Stimulated activated CD4-positive, alpha-beta T cell treated with anti-CD3 and anti-CD28 coated beads, TNF-alpha, amount 100 ng/mL, for 1 hour (primary cell): ENCODE measurements at regions not wholly inside any gene's neighbourhood (a gene's known extent, or its start where the extent isn't known, plus 50 kb on each side); places are given as distances from the start of the nearest gene placed in this dataset.
"Not testable (repeated sequence)": the region's sequence is repeated elsewhere in the genome, so short reads cannot be mapped to it uniquely, and the experiment has no call there.

Source experiments
- DNase-seq, 3 donors: peaks; one replicate each; pipeline ENCODE4 v3.0.0-alpha.2; 2020; ENCODE audit warnings: low read depth in 3 of 3, low spot score in 1 of 3

DNA sequence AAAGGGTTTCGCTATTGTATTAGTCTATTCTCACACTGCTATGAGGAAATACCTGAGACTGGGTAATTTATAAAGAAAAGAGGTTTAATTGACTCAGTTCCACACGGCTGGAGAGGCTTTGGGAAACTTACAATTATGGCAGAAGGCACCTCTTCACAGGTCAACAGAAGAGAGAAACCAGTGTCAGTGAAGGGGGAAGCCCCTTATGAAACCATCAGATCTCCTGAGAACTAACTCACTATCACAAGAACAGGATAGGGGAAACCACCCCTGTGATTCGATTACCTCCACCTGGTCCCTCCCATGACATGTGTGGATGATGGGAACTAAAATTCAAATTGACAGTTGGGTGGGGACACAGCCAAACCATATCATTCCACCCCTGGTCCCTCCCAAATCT lies 589.5 kb downstream of the CENPC start:
- DNase-seq, result no peak

DNA sequence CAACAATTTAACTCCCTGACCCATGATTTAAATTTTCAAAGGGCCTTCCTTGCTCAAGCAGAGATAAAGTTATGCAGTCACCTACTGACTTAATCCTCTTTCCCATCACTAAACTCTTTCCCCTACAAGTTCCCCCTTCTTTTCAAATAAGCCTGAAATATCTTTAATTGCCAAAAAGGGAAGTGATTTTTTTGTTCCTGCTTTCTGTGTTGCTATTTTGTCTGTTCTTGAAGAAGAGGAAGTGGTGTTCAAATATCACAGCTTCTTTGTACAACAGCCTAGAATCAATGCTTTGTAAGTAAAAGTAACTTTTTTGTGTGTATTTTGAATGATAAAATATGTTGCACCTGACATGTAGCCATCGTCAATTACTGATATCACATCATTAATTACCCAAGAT lies 595.9 kb downstream of the CENPC start:
- no peak for DNase-seq

- DNase-seq, result no peak
Observed at GRCh38 chr4:66946761-66947160, 598.5 kb downstream of the CENPC start.

- DNase-seq, result no peak
Observed at GRCh38 chr4:66943112-66943511, 602.2 kb downstream of the CENPC start.

DNA sequence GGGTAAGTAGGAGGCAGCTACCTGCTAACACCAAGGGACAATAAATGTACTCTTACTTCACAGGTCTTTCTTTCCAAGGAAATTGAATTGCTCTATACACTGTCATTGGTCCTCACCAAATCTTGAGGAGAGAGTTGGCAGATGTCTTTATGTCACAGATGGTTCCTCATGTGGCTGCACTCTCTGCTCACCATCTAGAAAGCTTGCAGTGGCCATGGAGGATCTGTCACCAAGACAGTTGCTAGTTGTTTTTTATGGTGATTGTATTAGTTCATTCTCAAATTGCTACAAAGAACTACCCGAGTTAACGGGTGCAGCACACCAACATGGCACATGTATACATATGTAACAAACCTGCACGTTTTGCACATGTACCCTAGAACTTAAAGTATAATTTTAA lies 613.3 kb downstream of the CENPC start:
- DNase-seq, result not testable (repeated sequence)

DNA sequence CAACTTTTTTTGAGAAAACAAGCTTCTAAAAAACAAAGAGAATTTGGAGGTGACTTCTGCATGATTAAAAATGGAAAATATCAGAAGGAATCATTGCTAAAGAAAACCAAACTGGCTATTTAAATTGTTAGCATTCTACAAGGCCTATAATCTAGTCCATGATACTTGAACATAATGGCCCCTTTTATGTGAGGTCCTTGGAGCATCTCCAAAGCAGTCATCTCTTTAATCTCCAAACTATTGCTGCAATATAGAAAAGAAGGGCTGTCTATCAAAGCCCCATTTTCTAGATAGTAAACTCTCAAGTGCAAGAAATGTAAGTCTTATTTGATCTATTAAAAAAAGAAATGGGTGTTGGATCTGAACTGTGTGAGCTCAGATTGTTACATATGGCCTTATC lies 615.1 kb downstream of the CENPC start:
- no peak for DNase-seq

DNA sequence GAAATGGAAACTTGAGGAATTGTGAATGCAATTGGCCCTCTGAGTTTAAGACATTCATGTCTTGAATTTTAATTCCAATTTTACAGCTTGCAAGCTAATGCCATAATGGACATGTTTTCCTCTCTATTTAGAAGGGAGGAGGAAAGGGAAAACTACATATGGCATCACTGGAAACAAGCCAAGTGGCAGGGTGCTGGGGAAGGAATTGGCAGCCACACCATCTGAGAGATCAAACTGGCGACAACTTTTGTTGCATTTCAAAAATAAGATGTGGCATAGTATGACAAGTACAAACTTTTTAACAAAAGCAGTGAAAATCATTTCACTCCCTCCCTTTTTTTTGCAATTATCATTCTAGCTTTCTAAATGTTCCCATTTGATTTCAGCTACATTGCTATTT lies 615.6 kb downstream of the CENPC start:
- no peak for DNase-seq

DNA sequence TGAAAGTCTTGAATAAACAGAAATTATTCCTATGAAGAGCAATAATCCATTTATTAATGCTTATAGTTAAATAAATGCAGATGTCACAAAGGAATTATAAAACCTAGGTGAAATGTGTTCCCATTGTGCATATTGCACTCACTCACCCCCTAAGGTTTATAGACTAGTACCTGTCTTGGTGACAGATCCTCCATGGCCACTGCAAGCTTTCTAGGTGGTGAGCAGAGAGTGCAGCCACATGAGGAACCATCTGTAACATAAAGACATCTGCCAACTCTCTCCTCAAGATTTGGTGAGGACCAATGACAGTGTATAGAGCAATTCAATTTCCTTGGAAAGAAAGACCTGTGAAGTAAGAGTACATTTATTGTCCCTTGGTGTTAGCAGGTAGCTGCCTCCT lies 616.4 kb downstream of the CENPC start:
- not testable (repeated sequence) for DNase-seq

DNA sequence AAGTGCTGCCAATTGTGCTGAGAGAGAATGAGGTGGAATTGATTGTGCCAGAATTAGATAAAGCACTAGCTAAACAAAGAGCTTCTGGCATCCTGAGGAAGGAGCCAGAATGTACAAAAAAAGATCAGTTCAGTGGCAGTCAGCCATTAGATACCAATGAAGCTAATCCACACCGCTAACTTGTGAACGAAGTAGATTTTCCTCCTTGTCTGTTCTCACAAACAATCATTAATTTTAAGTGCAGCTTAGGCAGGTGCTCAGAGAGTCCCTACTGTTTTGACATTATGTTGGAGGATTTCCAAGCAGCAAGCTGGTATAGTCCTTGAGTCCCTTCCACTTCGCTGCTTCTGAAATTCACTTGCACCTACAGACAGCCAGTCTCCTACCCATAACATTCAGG lies 617.4 kb downstream of the CENPC start:
- DNase-seq, result no peak

- no peak for DNase-seq
Observed at GRCh38 chr4:66926687-66927086, 618.6 kb downstream of the CENPC start.

DNA sequence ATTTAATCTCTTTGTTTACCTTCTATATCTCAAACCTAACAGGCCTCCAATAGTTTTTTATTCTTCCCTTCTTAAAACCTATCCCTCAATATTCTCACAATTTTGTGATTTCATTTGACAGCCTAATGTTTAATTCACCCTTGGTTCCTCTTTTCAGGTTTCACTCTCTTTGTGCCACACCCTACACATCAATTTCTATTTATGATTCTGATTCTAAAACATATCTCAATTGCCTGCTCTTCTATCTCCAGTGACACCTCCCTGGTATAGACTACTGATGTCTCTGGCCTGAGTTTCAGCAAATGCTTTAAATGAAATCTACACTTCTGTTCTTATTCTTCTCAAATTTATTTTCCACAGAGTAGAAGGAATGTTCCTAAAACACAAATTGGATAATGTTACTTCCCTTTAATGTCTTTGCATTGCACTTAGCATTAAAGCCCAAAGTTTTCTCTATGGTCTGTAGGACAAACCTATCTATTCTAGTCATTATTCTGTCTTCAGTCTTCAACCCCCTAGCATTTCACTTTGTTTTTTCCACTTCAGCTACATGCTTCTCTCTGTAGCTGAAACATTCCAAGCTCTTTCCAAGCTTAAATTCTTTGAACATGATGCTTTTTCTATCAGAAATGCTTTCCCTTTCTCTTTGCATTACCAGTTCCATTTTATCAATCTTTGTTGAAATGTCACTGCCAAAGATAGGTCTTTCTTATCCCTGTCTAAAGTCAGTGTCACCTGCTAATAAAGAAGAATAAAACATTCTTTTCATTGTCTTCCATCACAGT lies 622.0 kb downstream of the CENPC start:
- no peak for DNase-seq

GRCh38 chr4:66921433-66921832 lies 623.9 kb downstream of the CENPC start:
- no peak for DNase-seq

GRCh38 chr4:66920514-66920913 lies 624.8 kb downstream of the CENPC start:
- no peak for DNase-seq

GRCh38 chr4:66911880-66912279 lies 633.4 kb downstream of the CENPC start:
- no peak for DNase-seq

GRCh38 chr4:66906314-66906713 lies 639.0 kb downstream of the CENPC start:
- no peak for DNase-seq

DNA sequence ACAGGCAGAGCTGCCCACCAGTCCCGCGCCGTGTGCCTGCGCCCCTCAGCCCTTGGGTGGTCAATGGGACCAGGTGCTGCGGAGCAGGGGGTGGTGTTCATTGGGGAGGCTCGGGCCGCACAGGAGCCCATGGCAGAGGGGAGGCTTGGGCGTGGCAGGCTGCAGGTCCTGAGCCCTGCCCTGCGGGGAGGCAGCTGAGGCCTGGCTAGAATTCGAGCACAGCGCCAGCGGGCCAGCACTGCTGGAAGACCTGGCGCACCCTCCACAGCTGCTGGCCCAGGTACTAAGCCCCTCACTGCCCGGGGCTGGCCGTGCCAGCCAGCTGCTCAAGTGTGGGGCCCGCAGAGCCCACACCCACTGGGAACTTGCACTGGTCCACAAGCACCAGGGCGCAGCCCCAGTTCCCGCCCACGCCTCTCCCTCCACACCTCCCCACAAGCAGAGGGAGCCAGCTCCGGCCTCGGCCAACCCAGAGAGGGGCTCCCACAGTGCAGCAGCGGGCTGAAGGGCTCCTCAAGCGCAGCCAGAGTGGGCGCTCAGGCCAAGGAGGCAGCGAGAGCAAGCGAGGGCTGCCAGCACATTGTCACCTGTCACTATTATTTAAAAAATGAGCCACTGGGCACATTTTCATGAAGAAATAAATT lies 645.8 kb downstream of the CENPC start:
- no peak for DNase-seq

GRCh38 chr4:66893807-66894206 lies 651.5 kb downstream of the CENPC start:
- DNase-seq, result no peak

DNA sequence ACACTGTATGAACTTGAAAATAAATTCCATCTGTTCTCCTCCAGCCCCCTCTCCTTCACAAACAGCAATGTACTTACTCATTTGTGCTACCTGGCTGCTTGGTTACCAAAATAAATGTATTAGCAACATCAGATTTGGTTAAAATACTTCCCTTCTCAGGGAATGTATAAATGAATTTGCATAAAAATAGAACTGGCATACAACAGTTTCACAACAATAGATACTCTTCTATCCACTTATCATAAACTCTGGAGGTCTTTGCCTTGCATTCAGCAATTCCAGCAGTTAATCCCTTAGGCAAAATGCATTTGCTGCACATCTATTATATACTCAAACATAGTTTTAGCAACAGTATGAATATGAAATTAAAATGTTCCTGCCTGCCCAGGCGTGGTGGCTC lies 658.2 kb downstream of the CENPC start:
- DNase-seq, result no peak

- DNase-seq, result no peak
Observed at GRCh38 chr4:66885501-66886165, 659.7 kb downstream of the CENPC start.

DNA sequence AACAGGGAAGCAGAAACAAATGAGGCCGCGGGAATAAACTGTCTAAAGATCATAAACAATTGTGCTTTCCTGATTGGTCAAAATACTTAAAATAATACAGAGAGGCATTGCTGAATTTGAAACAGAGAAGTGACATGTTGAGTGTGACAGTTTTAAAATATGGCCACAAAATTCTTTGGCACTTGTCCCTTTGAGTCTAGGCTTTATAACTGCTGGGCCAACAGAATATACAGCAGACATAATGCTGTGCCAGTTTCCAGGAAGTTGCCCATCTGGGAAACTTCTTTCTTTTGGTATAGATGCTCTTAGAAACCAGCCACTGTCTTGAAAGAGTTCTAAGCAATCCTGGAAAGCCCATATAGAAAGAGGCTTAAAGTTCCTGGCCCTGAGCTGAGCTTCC lies 668.4 kb downstream of the CENPC start:
- no peak for DNase-seq

DNA sequence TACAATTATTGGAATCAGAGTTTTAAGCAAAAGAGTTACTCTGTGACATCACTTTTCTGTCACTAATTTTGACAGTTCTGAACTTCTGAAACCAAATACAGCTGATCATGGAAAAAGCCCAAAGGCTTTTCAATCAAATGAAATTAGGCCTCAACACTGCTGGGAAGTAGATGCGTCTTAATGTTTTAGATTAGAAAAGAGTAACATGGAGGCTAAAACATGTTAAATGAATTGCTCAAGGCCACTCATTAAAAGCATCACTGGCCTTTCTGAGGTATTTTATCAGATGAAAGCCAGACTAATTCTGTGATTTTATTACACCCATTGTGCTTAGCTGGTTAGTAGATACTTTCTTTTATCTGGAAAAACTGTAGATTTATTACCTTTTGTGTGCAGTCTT lies 672.6 kb downstream of the CENPC start:
- DNase-seq, result no peak

GRCh38 chr4:66863481-66863880 lies 681.8 kb downstream of the CENPC start:
- no peak for DNase-seq
